Activated CD8-positive, alpha-beta memory T cell treated with anti-CD3 and anti-CD28 coated beads, Interleukin-2, amount 10 ng/mL, durations not matched to agents 7 days and 5 days (primary cell): ENCODE measurements at regions not wholly inside any gene's neighbourhood (a gene's known extent, or its start where the extent isn't known, plus 50 kb on each side); places are given as distances from the start of the nearest gene placed in this dataset.

Experiments used
- ATAC-seq: fragments of 150-1000 bp; cut with Tn5 transposase; one replicate; pipeline ENCODE4 v1.10.0; 2021; ENCODE audit warnings: moderate library complexity
- CTCF ChIA-PET: fragments of 350-600 bp; sonication (Branson Sonifier 250); formaldehyde crosslinking; loops from one replicate; lab custom pipeline; 2021; ENCODE audit warnings: antibody characterized with exemption; lab: Charles Lee
- DNase-seq: peaks from one replicate; pipeline ENCODE4 v3.0.0-alpha.2; 2020
- H3K27ac Mint-ChIP-seq: one replicate; pipeline ENCODE4 v1.8.0; 2021; ENCODE audit warnings: mild to moderate bottlenecking, mixed read lengths
- H3K27me3 Mint-ChIP-seq: one replicate; pipeline ENCODE4 v1.8.0; 2021; ENCODE audit warnings: mixed read lengths
- H3K36me3 Mint-ChIP-seq: one replicate; pipeline ENCODE4 v1.8.0; 2021; ENCODE audit warnings: mild to moderate bottlenecking, mixed read lengths
- H3K4me1 Mint-ChIP-seq: one replicate; pipeline ENCODE4 v1.8.0; 2021; ENCODE audit warnings: mixed read lengths
- H3K4me3 Mint-ChIP-seq: one replicate; pipeline ENCODE4 v1.8.0; 2021; ENCODE audit warnings: mild to moderate bottlenecking, moderate library complexity, mixed read lengths
- H3K9me3 Mint-ChIP-seq: one replicate; pipeline ENCODE4 v1.8.0; 2022; ENCODE audit warnings: low read depth, mixed read lengths

DNA sequence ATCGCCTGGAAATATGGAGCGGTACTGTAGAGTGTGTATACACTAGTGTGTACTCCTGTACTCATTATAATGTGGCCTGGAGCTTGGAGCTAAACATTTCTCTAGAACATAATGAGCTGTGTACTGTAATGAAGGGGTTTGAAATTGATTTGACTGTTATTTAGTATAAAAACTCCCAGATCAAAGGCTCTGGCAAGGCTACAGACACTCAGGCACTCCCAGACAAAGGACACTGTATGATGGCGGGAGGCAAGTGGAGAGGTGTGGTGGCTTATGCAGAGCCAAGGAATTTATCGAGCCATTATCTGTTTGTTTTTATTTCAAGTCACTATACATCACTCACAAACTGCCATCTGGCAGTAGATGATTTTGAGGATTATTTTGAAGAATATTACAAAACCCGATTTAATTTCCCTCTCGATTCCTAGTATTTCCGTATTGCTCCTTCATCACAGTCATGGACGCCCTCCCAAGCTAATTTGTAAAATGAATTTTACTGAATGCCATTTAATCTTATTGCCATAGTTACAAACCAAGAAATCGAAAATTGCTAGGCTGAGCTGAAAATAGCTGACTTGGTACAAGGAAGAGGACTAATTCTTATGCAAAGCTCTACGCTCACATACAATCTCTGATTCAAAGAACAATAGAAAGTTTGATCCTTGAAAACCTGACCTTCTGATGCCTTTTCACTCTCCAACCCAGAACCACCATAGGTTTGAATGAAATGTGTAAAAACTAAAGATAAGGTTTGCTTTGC is 240.2 kb upstream of the SEMA6A start:
- H3K36me3 Mint-ChIP-seq: no peaks in the 10 kb centered on the region
- DNase-seq (no peak), ATAC-seq (no peak)
- CTCF ChIA-PET: no interaction called here
- H3K4me3 Mint-ChIP-seq: no peak overlapping the region
- H3K27me3 Mint-ChIP-seq: no peaks in the 10 kb centered on the region
- no peaks in the 10 kb centered on the region for H3K9me3 Mint-ChIP-seq
- H3K27ac Mint-ChIP-seq: no peak overlapping the region
- H3K4me1 Mint-ChIP-seq: no peaks in the 10 kb centered on the region

DNA sequence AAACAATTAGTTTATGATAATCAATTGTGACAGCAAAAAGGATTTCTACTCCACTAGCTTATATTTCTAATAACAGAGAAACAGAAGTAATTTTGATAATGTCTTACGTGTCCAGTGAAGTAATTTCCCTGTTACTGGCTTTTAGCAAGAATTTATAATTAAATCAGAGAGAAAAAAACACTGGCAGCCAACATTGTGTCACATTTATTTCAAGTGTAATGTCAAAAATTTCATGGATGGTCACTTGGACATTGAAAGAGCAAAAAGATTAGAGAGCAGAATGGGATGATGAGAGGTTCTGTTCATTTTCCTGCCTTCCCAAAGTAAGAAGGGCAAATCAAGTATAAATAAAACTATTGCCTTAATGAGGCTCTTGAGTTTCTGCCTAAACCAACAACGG is 239.3 kb upstream of the SEMA6A start:
- Mint-ChIP-seq H3K27ac (no peak overlapping the region), H3K9me3 (no peaks in the 10 kb centered on the region), H3K4me1 (no peaks in the 10 kb centered on the region), H3K36me3 (no peaks in the 10 kb centered on the region), H3K27me3 (no peaks in the 10 kb centered on the region), H3K4me3 (no peak overlapping the region)
- DNase-seq: no peak
- CTCF ChIA-PET: no interaction called here
- no peak for ATAC-seq

DNA sequence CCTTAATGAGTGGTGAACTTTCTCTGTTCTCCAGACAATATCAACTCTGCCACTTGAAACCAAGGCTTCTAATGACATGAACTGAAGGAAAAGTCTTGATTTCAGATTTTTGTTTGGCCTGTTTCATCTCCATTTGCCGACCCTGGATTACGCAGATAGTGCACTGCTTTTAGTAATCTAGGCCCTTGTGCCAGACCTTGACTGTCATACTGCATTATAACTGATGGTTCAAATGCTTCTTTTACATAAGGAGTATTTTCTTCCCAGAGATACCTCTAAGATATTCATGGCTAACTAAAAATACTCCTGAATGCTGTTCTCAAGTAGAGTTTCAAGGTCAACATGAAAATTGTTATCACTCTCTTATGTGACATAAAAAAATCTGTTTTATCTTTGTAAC is 238.7 kb upstream of the SEMA6A start:
- CTCF ChIA-PET: no interaction called here
- no peaks in the 10 kb centered on the region for H3K9me3 Mint-ChIP-seq
- no peaks in the 10 kb centered on the region for H3K36me3 Mint-ChIP-seq
- no peaks in the 10 kb centered on the region for H3K4me1 Mint-ChIP-seq
- no peak overlapping the region for H3K27ac Mint-ChIP-seq
- H3K27me3 Mint-ChIP-seq: no peaks in the 10 kb centered on the region
- ATAC-seq (no peak), DNase-seq (no peak)
- no peak overlapping the region for H3K4me3 Mint-ChIP-seq

DNA sequence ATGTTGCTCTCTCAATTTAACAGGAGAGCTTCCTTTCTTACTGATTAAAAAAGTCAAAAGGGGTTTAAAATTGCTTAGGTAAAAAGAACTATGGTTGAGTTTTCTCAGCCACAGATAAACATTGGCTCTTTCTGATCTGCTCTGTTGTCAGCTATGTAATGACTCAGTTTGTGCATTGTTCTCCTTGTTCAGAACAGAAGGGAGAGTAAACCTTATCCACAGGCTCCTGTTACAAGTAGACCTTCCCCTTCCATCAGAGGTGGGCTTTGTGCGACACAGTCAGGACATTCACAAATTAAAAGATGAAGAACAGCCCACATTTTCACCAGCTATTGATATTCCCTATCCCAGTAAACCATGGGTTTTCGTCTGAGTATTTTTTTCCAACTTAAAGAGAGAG is 236.3 kb upstream of the SEMA6A start:
- H3K36me3 Mint-ChIP-seq: no peaks in the 10 kb centered on the region
- no peaks in the 10 kb centered on the region for H3K4me1 Mint-ChIP-seq
- no peak for DNase-seq
- ATAC-seq: no peak
- H3K27me3 Mint-ChIP-seq: no peaks in the 10 kb centered on the region
- H3K27ac Mint-ChIP-seq: no peak overlapping the region
- CTCF ChIA-PET: no interaction called here
- H3K9me3 Mint-ChIP-seq: no peaks in the 10 kb centered on the region
- no peak overlapping the region for H3K4me3 Mint-ChIP-seq

DNA sequence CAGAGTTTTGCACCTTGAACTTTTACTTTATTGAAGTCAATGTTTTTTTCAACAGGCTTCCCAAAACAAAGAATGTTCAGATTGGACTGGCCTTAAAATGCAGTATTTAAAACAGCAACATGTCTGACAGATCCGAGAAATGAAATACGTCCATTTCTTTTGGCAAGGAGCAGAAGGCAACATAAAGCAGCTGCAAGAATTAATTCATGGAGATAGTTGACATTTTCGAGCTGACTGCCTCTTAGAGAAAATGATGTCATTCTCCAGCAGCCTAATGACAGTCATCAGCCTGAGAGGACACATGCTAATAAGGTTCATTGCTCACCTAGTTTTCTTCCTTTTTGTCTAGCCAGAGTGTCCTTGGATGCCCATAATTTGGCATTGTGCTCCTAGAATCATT is 232.2 kb upstream of the SEMA6A start:
- Mint-ChIP-seq H3K4me1 (no peaks in the 10 kb centered on the region), H3K36me3 (no peaks in the 10 kb centered on the region), H3K4me3 (no peak overlapping the region), H3K9me3 (no peaks in the 10 kb centered on the region), H3K27ac (no peak overlapping the region), H3K27me3 (no peaks in the 10 kb centered on the region)
- ATAC-seq (no peak), DNase-seq (no peak)
- CTCF ChIA-PET: no interaction called here

DNA sequence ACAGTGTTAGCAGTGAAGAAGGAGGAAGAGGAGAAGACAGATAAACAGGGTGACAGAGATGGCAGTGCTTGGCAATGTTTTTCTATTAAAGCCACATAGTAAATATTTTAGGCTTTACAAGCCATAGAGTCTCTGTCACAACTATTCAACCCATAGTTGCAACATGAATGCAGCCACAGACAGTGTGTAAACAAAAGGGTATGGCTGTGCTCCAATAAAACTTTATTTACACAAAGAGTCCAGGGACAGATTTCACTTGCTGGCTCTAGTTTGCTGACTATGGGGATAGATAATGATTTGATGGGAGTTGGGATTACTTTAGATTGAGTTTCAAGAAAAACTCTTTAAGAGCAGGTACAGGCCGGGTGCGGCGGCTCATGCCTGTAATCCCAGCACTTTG is 224.8 kb upstream of the SEMA6A start:
- ATAC-seq (no peak), DNase-seq (no peak)
- CTCF ChIA-PET: no interaction called here
- H3K36me3 Mint-ChIP-seq: no peaks in the 10 kb centered on the region
- H3K4me3 Mint-ChIP-seq: no peak overlapping the region
- no peaks in the 10 kb centered on the region for H3K4me1 Mint-ChIP-seq
- H3K9me3 Mint-ChIP-seq: peaks cover 2% of the 10 kb centered on the region
- no peaks in the 10 kb centered on the region for H3K27me3 Mint-ChIP-seq
- no peak overlapping the region for H3K27ac Mint-ChIP-seq

DNA sequence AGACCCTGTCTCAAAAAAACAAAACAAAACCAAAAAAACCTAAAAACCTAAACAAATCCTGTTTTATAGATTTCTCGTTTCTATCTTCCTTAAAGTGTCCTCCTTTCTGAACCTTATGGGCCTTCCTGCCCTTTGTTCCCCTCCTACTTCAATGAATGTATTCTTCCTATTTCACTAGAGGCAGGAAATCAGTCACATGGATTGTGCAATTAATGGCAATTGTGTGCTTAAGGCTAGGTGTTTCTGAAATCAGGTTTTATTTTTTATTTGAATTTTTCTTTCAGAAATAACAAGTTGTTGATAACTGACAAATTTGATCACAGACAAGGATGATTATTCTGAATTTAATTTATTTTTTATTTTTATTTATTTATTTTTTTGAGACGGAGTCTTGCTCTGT is 220.6 kb upstream of the SEMA6A start:
- no peak overlapping the region for H3K27ac Mint-ChIP-seq
- no peak overlapping the region for H3K4me3 Mint-ChIP-seq
- CTCF ChIA-PET: no interaction called here

DNA sequence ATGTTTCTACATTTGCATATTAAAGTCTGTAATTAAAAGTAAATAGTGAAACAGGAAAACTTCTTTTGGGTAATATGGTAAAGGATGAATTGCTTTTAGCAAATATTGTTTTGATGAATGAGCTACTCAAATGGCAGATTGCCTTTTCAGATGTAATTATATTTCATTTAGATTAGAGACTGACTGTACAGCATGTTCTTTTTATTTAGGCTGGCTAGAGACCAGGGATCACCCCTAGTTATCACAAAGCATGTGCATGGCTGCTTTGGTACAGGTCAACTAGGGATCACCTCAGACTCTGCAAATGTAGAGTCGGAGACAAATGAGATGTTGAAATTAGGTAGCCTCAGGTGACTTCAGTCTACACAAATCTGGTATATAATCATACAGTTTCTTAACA is 214.9 kb upstream of the SEMA6A start:
- H3K27me3 Mint-ChIP-seq: no peaks in the 10 kb centered on the region
- H3K27ac Mint-ChIP-seq: no peak overlapping the region
- ATAC-seq (no peak), DNase-seq (no peak)
- no peaks in the 10 kb centered on the region for H3K36me3 Mint-ChIP-seq
- H3K4me3 Mint-ChIP-seq: no peak overlapping the region
- no peaks in the 10 kb centered on the region for H3K9me3 Mint-ChIP-seq
- CTCF ChIA-PET: no interaction called here
- H3K4me1 Mint-ChIP-seq: no peaks in the 10 kb centered on the region

More for the DNA sequence above, 220.6 kb upstream of the SEMA6A start:
- Mint-ChIP-seq H3K36me3 (no peaks in the 10 kb centered on the region), H3K4me1 (no peaks in the 10 kb centered on the region), H3K27me3 (no peaks in the 10 kb centered on the region), H3K9me3 (peaks cover 2% of the 10 kb centered on the region)
- ATAC-seq: no peak
- no peak for DNase-seq

DNA sequence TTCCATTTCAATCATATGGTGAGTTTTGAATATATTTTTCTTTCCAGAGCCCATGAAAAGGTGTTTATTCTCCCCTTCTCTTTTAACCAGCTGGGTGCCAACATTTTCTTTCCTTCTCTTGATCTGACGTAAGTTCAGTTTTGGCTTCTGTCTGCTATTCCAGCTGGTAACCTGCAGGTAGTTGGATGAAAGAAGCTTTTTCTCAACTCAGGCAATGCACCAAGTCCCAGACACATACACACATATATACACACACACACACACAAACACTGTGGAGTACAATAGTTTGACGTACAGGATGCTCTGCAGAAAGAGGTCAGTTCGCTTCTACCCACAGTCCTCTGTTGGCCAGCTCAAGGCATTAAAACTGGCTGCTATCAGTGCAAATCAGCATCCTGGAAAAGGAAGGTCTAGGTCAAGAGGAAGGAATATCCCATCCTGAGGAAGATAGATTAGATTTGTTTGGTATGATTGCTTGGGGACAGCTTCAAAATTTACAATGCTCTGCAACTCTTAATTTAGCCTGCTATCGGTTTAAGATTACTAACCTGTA is 214.3 kb upstream of the SEMA6A start:
- H3K27ac Mint-ChIP-seq: no peak overlapping the region
- no peak overlapping the region for H3K4me3 Mint-ChIP-seq
- no peaks in the 10 kb centered on the region for H3K27me3 Mint-ChIP-seq
- H3K9me3 Mint-ChIP-seq: no peaks in the 10 kb centered on the region
- DNase-seq: no peak
- ATAC-seq: no peak
- H3K4me1 Mint-ChIP-seq: no peaks in the 10 kb centered on the region
- CTCF ChIA-PET: no interaction called here
- H3K36me3 Mint-ChIP-seq: no peaks in the 10 kb centered on the region

DNA sequence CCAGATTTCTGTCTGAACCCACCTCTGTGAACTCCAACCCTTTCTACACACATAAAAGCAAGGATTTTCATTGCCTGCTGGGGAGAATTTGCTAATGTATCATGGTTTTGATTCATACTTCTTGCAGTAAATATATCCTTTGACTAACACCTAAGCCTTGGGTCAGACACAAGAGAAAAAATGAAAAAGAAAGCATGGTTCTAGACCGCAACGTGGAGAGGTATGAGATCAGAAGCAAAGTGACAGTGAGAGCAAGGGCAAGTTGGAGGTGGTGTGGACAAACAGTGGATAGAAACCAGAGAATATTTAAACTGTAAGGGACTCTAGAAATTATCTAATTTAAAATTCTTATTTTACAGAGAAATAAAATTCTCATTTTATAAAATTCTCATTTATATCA is 212.9 kb upstream of the SEMA6A start:
- CTCF ChIA-PET: no interaction called here
- Mint-ChIP-seq H3K27me3 (no peaks in the 10 kb centered on the region), H3K36me3 (no peaks in the 10 kb centered on the region), H3K4me1 (no peaks in the 10 kb centered on the region), H3K27ac (no peak overlapping the region), H3K9me3 (no peaks in the 10 kb centered on the region), H3K4me3 (no peak overlapping the region)
- DNase-seq (no peak), ATAC-seq (no peak)

DNA sequence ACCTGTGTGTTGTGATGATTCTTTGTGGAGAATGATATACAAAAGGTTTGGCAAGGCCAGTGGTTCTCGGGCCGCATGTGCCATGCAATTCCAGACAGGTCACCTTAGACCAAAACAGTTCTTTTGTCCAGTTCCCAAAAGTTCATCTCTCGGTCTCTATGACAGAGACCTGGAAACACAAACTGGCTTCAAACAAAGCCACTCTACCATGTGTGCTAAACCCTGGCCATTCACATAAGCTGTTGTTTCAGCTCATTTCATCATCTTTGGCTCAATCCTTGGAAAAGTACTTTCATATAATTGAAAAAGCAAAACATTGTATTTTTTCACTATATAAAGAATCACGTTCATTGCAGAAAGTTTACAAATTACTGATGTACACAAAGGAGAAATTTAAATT is 210.5 kb upstream of the SEMA6A start:
- Mint-ChIP-seq H3K36me3 (no peaks in the 10 kb centered on the region), H3K9me3 (no peaks in the 10 kb centered on the region), H3K4me1 (no peaks in the 10 kb centered on the region), H3K27ac (no peak overlapping the region), H3K27me3 (no peaks in the 10 kb centered on the region), H3K4me3 (no peak overlapping the region)
- CTCF ChIA-PET: no interaction called here
- ATAC-seq: no peak
- no peak for DNase-seq

DNA sequence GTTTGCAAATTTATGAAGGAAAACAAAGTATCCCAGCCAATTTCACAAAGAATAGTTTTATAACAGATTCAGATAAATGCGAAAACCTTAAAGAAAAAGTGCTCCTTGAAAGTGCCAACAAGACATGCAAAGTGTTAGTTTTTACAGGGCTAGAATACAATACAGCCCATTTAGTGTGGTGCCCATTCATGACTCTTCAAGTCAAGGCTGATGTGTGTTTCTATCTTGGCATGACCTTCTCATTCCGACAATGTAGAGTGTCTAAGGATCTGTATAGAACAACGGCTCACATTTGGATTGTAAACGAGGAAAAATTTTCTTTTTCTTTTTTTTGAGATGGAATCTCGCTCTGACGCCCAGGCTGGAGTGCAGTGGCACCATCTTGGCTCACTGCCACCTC is 205.2 kb upstream of the SEMA6A start:
- H3K27ac Mint-ChIP-seq: no peak overlapping the region
- no peaks in the 10 kb centered on the region for H3K9me3 Mint-ChIP-seq
- H3K36me3 Mint-ChIP-seq: no peaks in the 10 kb centered on the region
- CTCF ChIA-PET: interaction anchor here (0.6 to 0.7 kb wide), 2 partner anchors 659 to 1434 kb away, joined by 3 read pairs; no protein-coding TSS in a partner anchor
- DNase-seq (no peak), ATAC-seq (no peak)
- H3K27me3 Mint-ChIP-seq: no peaks in the 10 kb centered on the region
- H3K4me3 Mint-ChIP-seq: no peak overlapping the region
- H3K4me1 Mint-ChIP-seq: no peaks in the 10 kb centered on the region

DNA sequence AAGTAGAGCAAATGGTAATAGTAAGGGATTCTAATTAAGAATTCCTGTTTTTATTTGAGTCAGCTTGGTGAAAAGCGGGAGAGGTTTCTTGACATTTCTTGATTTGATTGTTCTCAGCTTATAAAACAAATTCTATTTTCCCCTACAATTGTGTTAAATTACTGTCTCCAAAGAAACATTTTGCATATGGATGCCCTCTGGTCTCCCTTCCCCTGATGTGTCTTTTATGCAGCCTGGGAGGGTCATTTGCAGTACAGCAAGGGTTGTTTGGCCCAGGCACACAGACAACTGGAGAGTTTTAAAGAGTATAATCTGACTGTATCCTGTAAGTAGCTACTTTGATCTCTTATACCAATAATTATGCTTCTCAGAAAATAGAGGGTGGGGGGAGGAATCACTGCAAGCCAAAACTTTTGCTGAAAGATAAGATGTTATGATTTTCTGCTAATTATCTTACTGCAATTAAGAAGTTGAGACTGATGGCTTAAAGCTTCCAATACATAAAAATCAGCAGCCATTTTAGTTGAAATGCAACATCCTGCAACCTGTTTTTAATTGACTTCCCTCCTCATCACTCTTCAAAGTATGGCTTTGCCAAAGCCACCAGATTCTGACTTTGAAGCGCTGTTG is 204.1 kb upstream of the SEMA6A start:
- no peaks in the 10 kb centered on the region for H3K36me3 Mint-ChIP-seq
- H3K4me1 Mint-ChIP-seq: no peaks in the 10 kb centered on the region
- no peak overlapping the region for H3K27ac Mint-ChIP-seq
- no peaks in the 10 kb centered on the region for H3K9me3 Mint-ChIP-seq
- ATAC-seq: no peak
- no peak for DNase-seq
- peaks cover under 1% of the 10 kb centered on the region for H3K27me3 Mint-ChIP-seq
- H3K4me3 Mint-ChIP-seq: no peak overlapping the region
- CTCF ChIA-PET: interaction anchor here (0.7 kb wide), 1 partner anchor 660 kb away, joined by 3 read pairs; no protein-coding TSS in a partner anchor

DNA sequence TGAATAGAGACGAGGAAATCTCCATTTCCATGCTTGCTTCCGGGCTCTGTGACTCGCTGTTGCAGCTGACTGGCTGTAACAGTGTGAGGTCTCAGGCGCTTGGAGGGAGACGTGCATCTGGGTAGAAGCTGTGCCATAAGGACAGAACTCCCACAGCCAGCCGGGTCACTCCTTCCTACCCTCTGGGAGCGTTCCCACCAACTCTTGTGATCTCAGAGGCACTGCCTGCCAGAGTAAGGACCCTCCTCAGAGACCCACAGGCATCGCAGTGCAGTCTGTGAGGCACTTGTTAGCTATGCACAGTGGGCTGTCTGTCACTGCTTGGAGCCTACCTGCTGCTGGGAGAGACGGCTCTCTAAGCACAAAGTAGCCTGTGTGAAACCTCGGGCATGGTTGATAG is 203.4 kb upstream of the SEMA6A start:
- CTCF ChIA-PET: no interaction called here
- DNase-seq (no peak), ATAC-seq (no peak)
- H3K4me3 Mint-ChIP-seq: no peak overlapping the region
- H3K27me3 Mint-ChIP-seq: peaks cover 4% of the 10 kb centered on the region
- no peaks in the 10 kb centered on the region for H3K36me3 Mint-ChIP-seq
- no peak overlapping the region for H3K27ac Mint-ChIP-seq
- H3K9me3 Mint-ChIP-seq: no peaks in the 10 kb centered on the region
- no peaks in the 10 kb centered on the region for H3K4me1 Mint-ChIP-seq
